HG02763 (cell line): ENCODE measurements at regions not wholly inside any gene's neighbourhood (a gene's known extent, or its start where the extent isn't known, plus 50 kb on each side); places are given as distances from the start of the nearest gene placed in this dataset.
"Not testable (repeated sequence)": the region's sequence is repeated elsewhere in the genome, so short reads cannot be mapped to it uniquely, and the experiment has no call there.

Experiments
- ATAC-seq: cut with Tn5 transposase; IDR thresholded peaks from one replicate; pipeline ENCODE4 v1.9.1; 2021; ENCODE audit warnings: mild to moderate bottlenecking, moderate library complexity; ENCODE audit not compliant: unreplicated experiment

DNA sequence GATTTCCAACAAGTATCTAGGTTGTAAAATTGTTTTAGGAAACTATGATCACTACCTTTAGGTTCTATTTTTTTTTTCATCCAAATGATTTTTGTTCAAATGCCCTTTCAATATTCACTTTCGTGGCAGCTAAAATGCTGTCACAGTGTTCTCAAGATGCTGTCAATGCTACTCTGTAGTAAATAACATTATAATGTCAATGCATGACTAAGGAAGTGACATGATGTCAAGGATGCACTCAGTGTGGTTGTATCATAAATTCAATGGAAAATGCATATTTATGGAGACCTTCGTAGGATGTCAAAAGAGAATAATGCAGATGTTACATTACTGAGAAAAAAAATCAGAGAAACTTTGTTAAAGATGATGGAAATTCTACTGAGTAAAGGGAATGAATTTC, 673.8 kb downstream of the ANKRD7 start:
- ATAC-seq = no peak

DNA sequence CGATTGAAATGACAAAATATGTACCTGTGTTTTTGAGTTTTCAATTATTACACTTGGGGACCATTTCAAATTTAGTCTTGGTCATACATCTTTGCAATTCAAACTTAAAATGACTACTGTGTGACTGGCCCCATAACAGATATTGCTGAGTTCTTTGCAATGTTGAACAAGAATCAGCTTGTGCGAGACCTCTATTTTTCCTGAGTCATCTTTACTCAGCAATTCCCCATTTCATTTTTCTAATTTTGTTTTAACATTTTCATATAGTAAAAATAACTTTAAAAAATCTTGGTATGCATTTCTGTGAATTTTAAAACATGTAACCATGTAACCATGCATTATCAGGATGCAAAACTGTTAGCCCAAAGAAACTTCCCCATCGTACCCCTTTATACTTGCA, 678.1 kb downstream of the ANKRD7 start:
- no peak for ATAC-seq

DNA sequence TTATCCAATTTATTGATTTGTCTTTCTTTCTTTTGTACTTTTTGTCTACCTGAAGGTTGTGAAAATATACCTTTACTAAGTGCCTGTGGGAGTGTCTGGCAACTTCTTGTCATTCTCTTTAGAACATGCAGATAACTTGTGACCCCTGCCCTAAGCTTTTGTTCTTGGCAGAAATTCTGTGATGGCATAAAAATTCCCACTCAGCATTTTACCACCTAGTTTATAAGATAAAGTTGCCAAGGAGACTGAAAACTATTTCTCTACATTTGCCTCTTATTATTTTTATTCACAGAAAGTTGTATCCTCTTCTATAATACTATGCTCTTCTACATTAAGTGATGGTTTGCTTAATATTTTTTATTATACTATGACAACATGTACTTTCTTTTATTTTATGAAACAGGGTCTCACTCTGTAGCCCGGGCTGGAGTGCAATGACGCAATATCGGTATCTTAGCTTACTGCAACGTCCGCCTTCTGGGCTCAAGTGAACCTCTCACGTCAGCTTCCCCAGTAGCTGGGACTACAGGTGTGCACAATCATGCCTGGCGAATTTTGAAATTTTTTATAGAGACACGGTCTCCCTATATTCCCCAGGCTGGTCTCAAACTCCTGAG, 683.5 kb downstream of the ANKRD7 start:
- no peak for ATAC-seq

DNA sequence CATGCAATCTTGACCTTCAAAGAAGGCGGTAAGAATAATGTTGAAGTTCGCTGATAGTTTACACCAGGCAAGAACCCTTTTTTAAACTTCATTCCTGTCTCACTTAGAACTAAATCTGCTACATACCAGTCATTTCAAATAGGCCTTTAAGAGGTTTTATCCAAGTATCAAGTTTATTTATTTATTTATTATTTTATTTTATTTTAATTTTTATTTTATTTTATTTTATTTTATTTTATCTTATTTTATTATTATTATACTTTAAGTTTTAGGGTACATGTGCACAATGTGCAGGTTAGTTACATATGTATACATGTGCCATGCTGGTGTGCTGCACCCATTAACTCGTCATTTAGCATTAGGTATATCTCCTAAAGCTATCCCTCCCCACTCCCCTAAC, 691.6 kb downstream of the ANKRD7 start:
- not testable (repeated sequence) for ATAC-seq

DNA sequence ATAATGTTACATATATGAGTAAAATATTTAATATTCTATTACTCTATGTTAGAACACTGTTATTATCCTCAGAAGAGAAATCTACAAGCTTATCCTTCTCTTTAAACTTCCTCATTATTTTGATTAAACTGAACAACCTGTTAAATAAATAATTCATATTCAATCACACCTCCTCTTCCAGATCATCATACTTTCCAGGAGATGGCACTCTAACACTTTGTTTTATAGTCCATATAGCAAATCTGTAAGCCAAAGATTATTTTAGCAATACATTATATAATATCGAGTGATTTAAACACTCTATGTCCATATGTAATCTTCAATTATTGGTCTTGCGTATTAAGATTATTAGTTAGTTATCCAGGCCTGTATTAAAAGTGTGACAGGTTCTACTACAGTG, 694.1 kb downstream of the ANKRD7 start:
- no peak for ATAC-seq

DNA sequence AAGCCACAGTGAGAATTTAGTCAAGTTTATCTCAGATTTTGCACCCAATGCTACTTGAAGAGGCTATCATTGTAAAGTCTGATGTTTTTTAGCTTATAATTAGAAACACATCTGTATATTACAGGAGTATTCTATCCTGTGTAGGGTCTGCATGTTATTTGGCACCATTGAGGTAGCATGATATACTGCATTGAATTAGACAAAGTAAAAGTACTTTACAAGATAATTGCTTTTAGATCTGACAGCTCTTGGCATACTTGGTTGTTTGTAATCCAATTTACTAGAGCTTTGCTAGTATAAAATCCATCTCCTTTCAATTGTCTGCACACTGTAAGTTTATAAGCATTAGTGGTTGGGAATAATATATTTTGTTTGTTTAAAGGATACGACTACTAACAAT, 714.3 kb downstream of the ANKRD7 start:
- no peak for ATAC-seq

DNA sequence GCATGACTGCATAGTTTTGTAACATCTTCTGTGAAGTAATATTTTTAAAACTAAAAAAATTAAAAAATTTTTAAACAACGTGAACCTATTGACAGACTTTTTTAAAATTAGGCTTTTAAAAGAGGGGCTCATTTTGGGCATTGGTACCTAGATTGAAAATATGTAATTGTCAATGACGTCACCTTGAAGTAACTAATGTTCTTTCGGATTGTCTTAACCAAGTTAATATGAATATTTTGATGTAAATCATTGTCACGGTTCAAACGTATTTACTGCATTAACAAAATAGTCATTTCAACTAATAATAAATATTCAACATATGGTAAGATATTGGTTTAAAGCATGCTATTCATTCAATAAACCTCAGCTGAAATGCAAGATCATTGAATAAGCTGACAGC, 719.8 kb downstream of the ANKRD7 start:
- ATAC-seq = no peak

DNA sequence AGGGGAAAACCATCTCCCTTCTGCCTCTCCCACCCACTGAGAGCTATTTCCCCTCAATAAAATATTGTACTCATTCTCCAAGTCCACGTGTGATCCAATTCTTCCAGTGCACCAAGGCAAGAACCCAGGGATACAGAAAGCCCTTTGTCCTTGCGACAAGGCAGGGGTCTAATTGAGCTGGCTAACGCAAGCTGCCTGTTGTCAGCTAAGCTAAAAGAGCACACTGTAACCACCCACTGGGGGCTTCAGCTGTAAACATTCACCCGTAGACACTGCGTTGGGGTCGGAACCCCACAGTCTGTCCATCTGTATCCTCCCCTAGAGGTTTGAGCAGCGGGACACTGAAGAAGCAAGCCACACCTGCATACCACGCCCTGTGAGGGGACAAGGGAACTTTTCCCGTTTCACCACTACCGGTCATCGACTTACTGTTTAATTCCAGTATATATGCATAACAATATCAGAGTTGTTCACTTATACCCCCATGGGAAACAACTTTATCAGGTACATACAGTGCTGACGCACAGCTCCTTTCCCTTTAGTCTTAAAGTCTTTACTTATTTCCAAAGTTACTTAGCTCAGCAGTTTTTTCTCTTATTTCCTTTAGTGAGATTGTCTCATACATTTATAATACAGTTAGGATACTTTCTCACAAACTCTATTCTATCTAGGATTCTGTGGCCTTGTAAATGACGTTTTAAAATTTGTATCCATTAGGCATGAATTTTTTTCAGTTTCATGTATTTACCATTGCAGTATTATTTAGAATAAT, 721.6 kb downstream of the ANKRD7 start:
- no peak for ATAC-seq

DNA sequence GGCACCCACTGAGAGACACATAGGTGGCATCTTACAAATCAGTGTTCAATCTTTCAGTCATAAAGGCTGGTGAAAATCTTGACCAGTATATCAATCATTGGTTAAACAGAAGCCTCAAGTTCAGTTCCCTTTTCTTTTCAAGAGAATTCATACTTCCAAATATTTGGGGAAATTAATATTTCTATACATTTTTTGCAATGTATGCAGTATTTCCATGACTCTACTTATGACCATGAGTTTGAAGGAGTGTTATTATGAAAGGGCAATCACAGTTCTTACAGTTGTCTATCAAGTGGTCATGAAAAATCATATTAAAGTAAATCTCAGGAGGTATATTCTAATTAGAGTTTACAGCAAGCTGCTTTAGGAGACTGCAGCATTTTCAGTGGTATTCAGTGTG, 724.0 kb downstream of the ANKRD7 start:
- no peak for ATAC-seq

DNA sequence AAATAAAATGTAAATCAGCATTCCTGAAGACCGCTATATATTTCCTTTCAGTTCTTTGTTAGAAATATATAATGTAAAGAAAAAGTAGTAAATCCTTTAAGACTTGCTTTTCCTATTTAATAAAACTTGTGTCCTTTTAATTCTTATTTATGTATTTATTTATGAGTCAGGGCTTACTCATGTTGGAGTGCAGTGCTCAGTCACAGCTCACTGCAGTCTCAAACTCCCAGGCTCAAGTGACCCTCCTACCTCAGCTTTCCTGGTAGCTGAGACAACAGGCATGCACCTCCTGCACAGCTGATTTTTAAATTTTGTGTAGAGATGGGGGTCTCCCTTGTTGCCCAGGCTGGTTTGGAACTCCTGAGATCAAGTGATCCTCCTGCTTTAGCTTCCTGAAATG, 724.5 kb downstream of the ANKRD7 start:
- no peak for ATAC-seq

DNA sequence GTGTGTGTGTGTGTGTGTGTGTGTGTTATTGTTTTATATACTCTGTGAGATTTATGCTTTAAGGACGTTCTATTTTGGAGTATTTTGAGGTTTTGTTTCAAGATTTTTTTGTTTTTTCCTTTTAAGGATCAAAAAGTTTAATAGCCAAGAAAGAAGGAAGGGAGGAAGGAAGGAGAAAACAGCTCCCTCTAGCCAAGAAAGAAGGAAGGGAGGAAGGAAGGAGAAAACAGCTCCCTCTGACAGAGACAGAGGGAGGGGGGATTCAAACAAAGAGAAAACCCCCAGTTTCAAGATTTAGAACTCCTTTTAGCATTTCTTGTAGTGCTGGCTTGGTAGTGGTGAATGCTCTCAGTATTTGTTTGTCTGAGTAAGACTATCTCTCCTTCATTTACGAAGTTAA, 731.8 kb downstream of the ANKRD7 start:
- not testable (repeated sequence) for ATAC-seq

DNA sequence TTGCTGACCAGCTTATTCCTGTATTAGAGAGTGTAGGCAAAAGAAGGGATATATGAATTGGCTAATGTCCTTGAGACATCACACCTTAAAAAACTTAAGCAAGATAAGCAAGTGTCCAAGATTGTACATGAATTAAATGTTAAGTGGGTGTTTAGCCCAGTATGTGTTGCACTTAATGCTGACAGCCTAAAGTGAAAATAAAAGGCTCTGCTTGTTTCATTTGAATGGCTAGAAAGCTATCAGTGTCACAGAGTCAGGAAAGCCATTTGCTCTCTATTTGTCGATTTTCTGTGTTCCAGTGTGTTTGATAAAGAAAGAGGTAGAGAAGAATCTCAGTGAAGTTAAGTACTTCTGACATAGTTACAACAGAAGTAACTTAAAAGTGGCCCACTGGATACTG, 744.9 kb downstream of the ANKRD7 start:
- no peak for ATAC-seq

DNA sequence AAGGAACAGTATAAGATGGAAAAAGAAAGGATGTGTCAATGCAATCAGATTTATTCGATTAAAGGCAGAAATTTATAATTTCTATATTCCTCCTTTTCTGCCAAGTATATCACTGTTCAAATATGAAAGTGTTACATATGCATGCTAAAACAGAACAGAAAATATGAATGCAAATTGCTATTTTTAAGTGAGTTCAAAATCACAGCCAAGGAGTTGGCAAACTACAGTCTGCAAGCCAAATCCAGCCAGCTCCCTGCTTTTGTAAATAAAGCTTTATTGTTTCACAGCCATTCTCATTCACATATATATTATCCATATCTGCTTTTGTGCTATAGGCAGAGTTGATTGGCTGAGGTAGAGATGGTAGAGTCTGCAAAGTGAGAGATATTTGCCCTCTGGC, 747.2 kb downstream of the ANKRD7 start:
- ATAC-seq = no peak

DNA sequence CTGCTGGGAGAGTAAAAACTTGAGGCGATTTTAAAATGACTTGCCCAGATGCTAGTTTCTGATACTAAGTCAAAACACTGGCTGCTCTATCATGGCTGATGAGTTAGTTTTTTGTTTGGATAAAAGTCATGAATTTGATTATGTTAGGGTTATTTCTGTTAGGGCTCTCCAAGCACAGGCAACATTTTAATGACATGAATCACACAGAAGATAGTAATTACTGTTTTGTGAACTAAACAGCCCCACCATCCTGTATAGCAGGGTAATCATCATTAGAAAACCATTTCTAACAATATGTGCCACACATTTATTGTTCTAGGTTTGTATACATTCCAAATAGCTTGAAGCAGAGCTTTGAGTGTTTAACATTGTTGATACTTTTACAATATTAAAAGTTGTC, 750.3 kb downstream of the ANKRD7 start:
- ATAC-seq = no peak

DNA sequence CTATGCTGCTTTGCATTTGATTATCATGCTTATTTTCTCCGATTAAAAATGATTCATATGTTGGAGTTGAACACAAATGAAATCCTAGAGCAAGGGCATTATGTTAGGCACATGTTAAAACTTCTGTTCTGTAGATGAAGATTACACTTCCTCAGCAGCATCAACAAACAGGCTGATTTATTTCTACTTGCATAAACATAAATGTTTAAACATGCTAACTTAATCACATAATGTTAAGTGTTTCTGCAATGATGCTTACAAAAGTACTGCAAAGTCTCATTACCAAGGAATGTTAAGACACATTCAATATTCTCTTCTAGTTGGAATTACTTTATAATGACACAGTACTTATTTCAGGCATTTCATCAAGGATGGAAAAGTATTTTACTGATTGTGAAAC, 770.8 kb downstream of the ANKRD7 start:
- ATAC-seq = no peak

DNA sequence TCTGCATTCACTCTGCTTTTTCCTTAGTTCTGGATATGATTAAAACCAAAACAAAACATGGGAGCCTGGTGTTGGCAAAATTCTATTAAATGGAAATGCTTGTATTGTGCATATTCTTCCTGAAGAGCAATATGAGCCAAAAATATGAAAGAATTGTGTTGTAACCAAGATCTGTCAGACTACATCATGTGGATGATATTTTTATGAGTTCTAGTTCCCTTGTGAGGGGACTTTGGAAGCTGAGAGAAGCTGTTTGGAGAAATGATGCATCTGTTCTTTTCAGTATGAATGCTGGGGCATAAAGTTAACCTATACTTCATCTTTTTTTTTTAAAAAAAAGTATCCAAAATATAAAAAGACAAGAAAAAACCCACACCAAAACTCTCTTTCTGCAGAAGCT, 782.7 kb downstream of the ANKRD7 start:
- ATAC-seq = no peak

DNA sequence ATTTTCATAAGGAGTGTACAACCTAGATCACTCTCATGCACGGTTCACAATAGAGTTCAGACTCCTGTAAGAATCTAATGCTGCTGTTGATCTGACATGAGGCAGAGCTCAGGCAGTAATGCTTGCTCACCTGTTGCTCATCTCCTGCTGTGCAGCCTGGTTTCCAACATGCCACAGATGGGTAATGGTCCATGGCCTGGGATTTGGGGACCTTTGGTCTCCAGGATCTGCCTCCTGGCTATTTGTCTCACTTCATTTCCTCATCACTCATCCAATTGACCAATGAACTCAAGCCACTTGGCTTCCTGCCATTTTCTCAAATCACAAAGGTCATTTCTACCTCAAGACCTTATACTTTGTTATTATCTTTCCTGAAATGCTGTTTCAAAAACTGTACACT, 786.1 kb downstream of the ANKRD7 start:
- no peak for ATAC-seq

DNA sequence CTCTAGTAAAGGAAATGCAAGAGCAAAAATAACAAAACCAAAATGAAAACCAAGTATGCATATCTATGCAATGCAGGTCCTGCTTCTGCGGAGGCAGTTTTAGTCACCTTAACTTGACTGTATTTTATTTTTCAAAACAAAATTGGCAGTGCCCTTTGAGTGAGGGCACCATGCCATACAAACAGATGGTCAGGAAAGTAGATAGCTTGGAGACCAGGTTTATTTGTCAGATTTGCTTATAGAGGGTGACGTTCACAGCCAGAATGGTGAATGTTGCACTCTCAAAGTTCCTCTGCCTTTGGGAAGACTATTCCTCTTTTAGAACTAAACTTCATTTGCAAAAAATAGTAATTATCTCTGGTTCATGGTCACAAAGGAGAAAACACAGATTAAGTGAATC, 801.9 kb downstream of the ANKRD7 start:
- ATAC-seq = no peak

DNA sequence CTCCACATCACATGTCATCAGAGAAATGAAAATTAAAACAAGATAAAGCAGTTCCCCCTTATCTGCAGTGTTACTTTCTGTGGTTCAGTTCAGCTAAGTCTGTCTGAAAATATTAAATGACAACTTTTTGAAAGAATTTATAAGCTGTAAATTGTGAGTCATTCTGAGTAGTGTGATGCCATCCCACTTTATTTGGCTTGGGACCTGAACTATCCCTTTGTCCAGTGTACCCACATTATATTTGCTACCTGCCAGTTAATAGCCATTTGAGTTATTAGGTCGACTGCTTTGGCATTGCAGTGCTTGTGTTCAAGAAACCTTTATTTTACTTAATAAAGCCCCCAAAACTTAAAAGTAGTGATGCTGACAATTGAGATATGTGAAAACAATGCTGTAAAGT, 804.2 kb downstream of the ANKRD7 start:
- no peak for ATAC-seq

DNA sequence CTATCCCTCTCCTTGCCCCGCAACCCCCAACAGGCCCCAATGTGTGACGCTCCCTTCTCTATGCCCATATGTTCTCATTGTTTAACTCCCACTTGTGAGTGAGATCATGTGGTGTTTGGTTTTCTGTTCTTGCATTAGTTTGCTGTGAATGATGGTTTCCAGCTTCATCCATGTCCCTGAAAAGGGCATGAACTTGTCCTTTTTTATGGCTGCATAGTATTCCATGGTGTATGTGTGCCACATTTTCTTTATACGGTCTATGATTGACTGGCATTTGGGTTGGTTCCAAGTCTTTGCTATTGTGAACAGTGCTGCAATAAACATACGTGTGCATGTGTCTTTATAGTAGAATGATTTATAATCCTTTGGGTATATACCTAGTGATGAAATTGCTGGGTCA, 807.6 kb downstream of the ANKRD7 start:
- not testable (repeated sequence) for ATAC-seq

DNA sequence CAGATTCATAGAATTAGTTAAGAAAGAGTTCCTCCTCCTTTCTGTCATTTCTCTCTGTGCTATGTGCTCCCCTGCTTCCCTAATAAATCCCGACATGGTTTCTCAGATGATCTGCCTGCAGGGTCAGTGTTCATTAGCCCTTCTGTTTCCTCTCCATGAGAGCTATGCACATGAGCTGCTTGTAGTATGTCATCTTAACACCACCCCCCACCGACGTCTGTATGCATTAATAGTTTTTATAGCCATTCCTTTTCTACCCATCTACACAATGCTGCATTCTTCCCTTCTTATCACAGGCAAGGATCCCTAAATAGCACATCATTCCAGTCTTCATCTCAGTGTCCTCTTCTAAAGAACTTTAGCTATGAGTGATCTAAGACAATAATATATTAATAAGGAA, 809.1 kb downstream of the ANKRD7 start:
- ATAC-seq = no peak

DNA sequence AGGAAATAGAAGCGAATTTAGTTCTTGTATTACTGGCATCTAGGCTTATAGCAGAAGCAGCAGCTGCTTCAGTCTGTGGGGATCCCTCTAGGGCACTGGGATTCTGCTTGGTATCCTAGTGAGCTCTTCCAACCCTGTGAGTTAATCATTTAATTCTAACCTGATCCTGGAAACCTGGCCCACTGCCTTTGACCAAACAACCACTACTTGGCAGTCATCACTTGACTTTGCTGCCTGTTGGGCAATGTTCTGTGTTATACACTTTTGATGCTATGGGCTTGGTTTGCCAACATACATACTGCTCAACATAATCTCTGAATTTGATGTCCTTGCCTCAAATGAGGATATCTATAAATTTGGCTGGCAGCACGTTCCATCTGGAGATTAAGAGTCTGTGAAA, 813.4 kb downstream of the ANKRD7 start:
- ATAC-seq = no peak

DNA sequence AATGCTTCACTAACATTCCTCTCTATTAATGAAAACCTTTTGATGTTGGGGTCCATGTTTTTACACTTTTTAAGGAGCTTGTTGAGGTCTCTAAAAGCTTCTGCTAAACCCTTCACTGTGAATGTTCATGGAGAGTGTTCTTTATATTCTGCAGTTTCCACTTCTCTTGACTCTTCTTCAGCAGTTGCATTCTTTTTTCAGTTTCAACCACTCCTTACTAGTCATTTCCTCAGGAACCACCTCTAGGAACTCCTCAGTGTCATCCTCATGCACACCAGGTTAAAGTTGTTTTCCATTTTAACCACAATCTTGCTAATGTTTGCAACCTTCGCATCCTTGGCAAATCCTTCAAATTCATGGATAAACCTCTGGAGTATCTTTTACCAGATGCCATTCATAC, 821.6 kb downstream of the ANKRD7 start:
- ATAC-seq = no peak
